ENCODE measurements at regions not wholly inside any gene's neighbourhood (a gene's known extent, or its start where the extent isn't known, plus 50 kb on each side); places are given as distances from the start of the nearest gene placed in this dataset.

GRCh38 chr11:129242855-129243254 lies 50.7 kb upstream of the ARHGAP32 start:
- no peaks in the 10 kb centered on the region for H3K36me3 ChIP-seq (ENCODE audit: control insufficient read depth in 2 of 4, insufficient read depth in 4 of 4, low read length in 3 of 4)
- H2BK120ac ChIP-seq (replicated peaks; ENCODE audit: low read depth, low read length): no peak overlapping the region
- no peak for TF ChIP-seq GTF2F1 (IDR thresholded peaks at IDR 0.05; ENCODE audit: borderline replicate concordance, low read depth, low read length)
- no peak for TF ChIP-seq SIX5 (IDR thresholded peaks at IDR 0.05; ENCODE audit: low read depth, low read length)
- TF ChIP-seq KDM1A (IDR thresholded peaks at IDR 0.05; ENCODE audit: borderline replicate concordance, low read length): no peak
- TF ChIP-seq YY1 (IDR thresholded peaks at IDR 0.05; ENCODE audit: low read depth, low read length): no peak
- TF ChIP-seq TAF7 (optimal IDR thresholded peaks at IDR 0.05; ENCODE audit: borderline replicate concordance, low read depth, low read length): no peak
- TF ChIP-seq CTCF (IDR thresholded peaks at IDR 0.05; ENCODE audit: control extremely low read depth in 1 of 3, insufficient read depth in 1 of 3, low read depth in 1 of 3, low read length in 3 of 3): no peak
- no peak for TF ChIP-seq CHD1 (IDR thresholded peaks at IDR 0.05; ENCODE audit: low read depth, low read length)
- no peak for TF ChIP-seq USF2 (IDR thresholded peaks at IDR 0.05; ENCODE audit: low read length)
- no peak for TF ChIP-seq E2F6 (IDR thresholded peaks at IDR 0.05)
- no peak for TF ChIP-seq FOSL1 (IDR thresholded peaks at IDR 0.05; ENCODE audit: insufficient read depth, low read depth, low read length)

More at GRCh38 chr11:129242855-129243254, 50.7 kb upstream of the ARHGAP32 start:
- Histone ChIP-seq H3K4me1 (replicated peaks in 1 of 4; ENCODE audit: control insufficient read depth in 3 of 4, insufficient read depth in 4 of 4, low read length in 3 of 4) (no peaks in the 10 kb centered on the region; a peak in 1 of 7 replicates), H3K9me3 (ENCODE audit: insufficient read depth in 2 of 2, low read depth in 1 of 2, low read length in 1 of 2) (no peaks in the 10 kb centered on the region), H3K79me2 (ENCODE audit: control insufficient read depth in 1 of 2, insufficient read depth in 2 of 2, low read length in 2 of 2) (peaks cover 0 to 78% of the 10 kb centered on the region in 2 experiments; a peak in 3 of 4 replicates), H2AK5ac (ENCODE audit: low read depth, low read length) (no peak overlapping the region), H4K20me1 (replicated peaks in 1 of 2; ENCODE audit: control insufficient read depth in 1 of 2, insufficient read depth in 2 of 2, low read length in 2 of 2) (no peaks in the 10 kb centered on the region), H4K5ac (ENCODE audit: insufficient read length, low read depth, low read length) (no peak overlapping the region), H3K23ac (ENCODE audit: insufficient read length) (no peak overlapping the region), H2BK15ac (ENCODE audit: low read length) (no peak overlapping the region), H3K9ac (replicated peaks in 1 of 4; ENCODE audit: extremely low read depth in 1 of 4, low read depth in 3 of 4, low read length in 3 of 4) (no peak overlapping the region), H3K14ac (ENCODE audit: insufficient read length) (no peak overlapping the region), H3K4ac (replicated peaks; ENCODE audit: insufficient read length, low read depth, low read length) (no peak overlapping the region), H4K91ac (replicated peaks; ENCODE audit: insufficient read length, low read length) (no peak overlapping the region), H2AFZ (ENCODE audit: low read length) (no peak overlapping the region), H2BK5ac (ENCODE audit: low read depth, low read length) (no peak overlapping the region), H2BK20ac (ENCODE audit: low read length) (no peak overlapping the region), H3K4me2 (ENCODE audit: insufficient read depth in 1 of 2, low read depth in 2 of 2, low read length in 2 of 2) (no peak overlapping the region), H3K4me3 (ENCODE audit: extremely low read depth in 1 of 4, insufficient read depth in 2 of 4, low read depth in 3 of 4, low read length in 4 of 4) (no peak overlapping the region), H3K27ac (ENCODE audit: low read depth, low read length) (no peak overlapping the region), H4K8ac (ENCODE audit: extremely low read depth, insufficient read depth, low read length) (no peak overlapping the region), H3K56ac (replicated peaks; ENCODE audit: insufficient read length, low read depth, low read length) (no peak overlapping the region), H3K18ac (ENCODE audit: extremely low read depth, low read length) (no peak overlapping the region), H3K23me2 (ENCODE audit: low read depth, low read length) (peaks cover 2% of the 10 kb centered on the region; the same call in 1 of the 2 replicates), H3K79me1 (ENCODE audit: low read depth, low read length) (peaks cover 4% of the 10 kb centered on the region; the same call in 1 of the 2 replicates), H3K27me3 (replicated peaks in 1 of 4; ENCODE audit: control insufficient read depth in 3 of 4, extremely low read depth in 1 of 4, insufficient read depth in 3 of 4, low read length in 3 of 4) (no peaks in the 10 kb centered on the region), H2BK12ac (ENCODE audit: low read depth, low read length) (no peak overlapping the region)
- POLR2A ChIA-PET (ENCODE audit: partially characterized antibody): interaction anchor here (1.4 kb wide), 1 partner anchor 9 kb away, joined by 8 read pairs; no protein-coding TSS in a partner anchor
- FAIRE-seq: no peak
- CTCF ChIA-PET (ENCODE audit: partially characterized antibody): interaction anchor here (0.7 kb wide), 1 partner anchor 10 kb away, joined by 3 read pairs; no protein-coding TSS in a partner anchor
- no peak for DNase-seq (ENCODE audit: low read depth in 1 of 2, low spot score in 2 of 2)
- 97% methylated on average over 2 of the region's 2 CpGs; no CpG with 5 or more reads in 1 of the 2 experiments for WGBS, 2 experiments (ENCODE audit: extremely low coverage in 1 of 2, insufficient coverage in 1 of 2, insufficient read length in 1 of 2, insufficient replicate concordance in 2 of 2, low coverage in 1 of 2, low lambda C conversion rate in 2 of 2, missing lambda C conversion rate in 1 of 2)

Measured in H1 (cell line).